ENCODE measurements at regions not wholly inside any gene's neighbourhood (a gene's known extent, or its start where the extent isn't known, plus 50 kb on each side); places are given as distances from the start of the nearest gene placed in this dataset.

DNA sequence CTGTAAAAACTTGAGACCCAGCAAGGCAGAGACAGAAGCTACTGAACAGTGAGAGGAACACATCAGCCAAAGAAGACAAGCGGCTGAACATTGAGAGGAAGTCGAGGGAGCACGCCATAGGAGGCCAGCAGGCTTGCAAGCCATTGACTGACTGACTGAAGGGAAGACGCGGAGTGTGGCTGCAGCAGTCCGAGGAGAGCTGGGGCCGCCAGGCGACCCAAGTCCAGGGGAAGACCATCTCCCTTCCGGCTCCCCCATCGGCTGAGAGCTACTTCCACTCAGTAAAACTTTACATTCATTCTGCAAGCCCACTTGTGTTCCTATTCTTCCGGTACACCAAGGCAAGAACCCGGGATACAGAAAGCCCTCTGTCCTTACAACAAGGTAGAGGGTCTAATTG is 167.3 kb upstream of the MBL2 start:
- ATAC-seq, result no peak
- 90 to 94% (median 92%) methylated on average over 12 of the region's 12 CpGs for WGBS, 4 donors
- Histone ChIP-seq H3K27ac (no peak overlapping the region), H3K27me3 (no peaks in the 10 kb centered on the region), H3K4me3 (no peak overlapping the region), H3K9me3 (peaks cover 0 to 4% (median 0%) of the 10 kb centered on the region in 12 donors), H3K36me3 (no peaks in the 10 kb centered on the region), H3K4me1 (no peaks in the 10 kb centered on the region)
- TF ChIP-seq, protein P1, sequence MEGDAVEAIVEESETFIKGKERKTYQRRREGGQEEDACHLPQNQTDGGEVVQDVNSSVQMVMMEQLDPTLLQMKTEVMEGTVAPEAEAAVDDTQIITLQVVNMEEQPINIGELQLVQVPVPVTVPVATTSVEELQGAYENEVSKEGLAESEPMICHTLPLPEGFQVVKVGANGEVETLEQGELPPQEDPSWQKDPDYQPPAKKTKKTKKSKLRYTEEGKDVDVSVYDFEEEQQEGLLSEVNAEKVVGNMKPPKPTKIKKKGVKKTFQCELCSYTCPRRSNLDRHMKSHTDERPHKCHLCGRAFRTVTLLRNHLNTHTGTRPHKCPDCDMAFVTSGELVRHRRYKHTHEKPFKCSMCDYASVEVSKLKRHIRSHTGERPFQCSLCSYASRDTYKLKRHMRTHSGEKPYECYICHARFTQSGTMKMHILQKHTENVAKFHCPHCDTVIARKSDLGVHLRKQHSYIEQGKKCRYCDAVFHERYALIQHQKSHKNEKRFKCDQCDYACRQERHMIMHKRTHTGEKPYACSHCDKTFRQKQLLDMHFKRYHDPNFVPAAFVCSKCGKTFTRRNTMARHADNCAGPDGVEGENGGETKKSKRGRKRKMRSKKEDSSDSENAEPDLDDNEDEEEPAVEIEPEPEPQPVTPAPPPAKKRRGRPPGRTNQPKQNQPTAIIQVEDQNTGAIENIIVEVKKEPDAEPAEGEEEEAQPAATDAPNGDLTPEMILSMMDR (IDR thresholded peaks at IDR 0.05), result no peak
- TF ChIP-seq POLR2A (IDR thresholded peaks at IDR 0.05), result no peak
- intact Hi-C loops (cut with DNase I), result no loop called here
- DNase-seq, result no peak

DNA sequence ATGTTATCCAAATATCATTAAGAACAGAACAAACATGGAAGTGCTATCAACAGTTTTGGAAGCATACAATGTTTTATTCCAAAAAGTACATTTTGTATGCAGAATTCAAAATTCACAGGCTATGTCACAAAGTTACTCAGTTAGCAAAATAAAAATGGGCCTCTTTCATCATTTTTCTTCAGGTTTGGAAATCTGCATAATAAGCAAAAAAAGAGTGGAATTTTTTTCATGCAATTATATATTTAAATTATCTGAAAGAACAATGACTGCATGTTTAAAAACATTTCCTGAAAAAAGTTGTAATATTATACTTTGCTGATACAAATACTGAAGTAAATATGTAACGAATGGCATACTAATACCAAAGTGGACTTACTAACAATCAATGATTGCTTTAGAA is 161.2 kb upstream of the MBL2 start:
- intact Hi-C loops (cut with DNase I), result no loop called here
- ATAC-seq, result no peak

DNA sequence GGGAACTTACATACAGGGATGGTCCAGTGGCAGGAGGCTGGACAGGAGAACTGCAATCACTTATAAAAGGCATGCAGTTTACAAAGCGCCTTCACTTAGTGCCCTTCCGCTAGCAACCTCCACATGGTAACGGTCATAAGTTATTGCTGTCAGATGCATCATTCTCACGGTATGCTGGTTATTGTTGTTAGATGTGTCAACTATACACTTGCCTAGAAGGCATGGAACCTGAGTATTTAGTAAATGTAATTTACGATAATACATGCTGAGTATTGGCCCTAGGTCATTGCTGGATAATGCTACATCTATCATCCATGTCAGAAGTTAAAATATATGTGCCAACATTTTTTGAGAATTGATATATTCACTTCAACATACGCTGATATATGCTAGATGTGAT is 155.1 kb upstream of the MBL2 start:
- ATAC-seq, result no peak

More for the DNA sequence above, 161.2 kb upstream of the MBL2 start:
- Histone ChIP-seq H3K27me3 (no peaks in the 10 kb centered on the region), H3K27ac (no peak overlapping the region), H3K9me3 (no peaks in the 10 kb centered on the region), H3K4me1 (no peaks in the 10 kb centered on the region), H3K36me3 (no peaks in the 10 kb centered on the region), H3K4me3 (no peak overlapping the region)
- WGBS, 4 donors, result 60 to 79% (median 68%) methylated on average over 1 of the region's 1 CpG
- no peak for DNase-seq
- no peak for TF ChIP-seq POLR2A (IDR thresholded peaks at IDR 0.05)
- TF ChIP-seq, protein P1 (IDR thresholded peaks at IDR 0.05), result no peak

DNA sequence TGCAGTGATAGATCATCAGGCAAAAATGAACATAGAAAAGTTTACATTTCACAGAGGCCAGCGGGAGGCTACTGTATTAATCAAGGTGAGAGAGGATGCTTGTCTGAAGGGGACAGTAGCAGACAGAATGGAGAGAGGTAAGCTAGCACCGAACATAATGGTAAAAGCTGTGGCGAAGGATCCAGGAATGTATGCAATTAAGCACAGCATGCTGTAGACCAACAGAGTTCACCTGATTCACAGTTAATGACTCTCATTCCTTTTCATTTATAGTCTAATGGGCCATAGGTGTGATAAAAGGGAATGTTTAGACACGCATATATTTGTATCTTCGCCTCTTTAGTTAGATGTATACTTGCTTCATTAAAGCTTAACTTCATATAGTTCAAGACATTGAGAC is 150.9 kb upstream of the MBL2 start:
- Histone ChIP-seq H3K9me3 (no peaks in the 10 kb centered on the region), H3K4me1 (no peaks in the 10 kb centered on the region), H3K27me3 (peaks cover 0 to 4% (median 0%) of the 10 kb centered on the region in 9 donors), H3K27ac (no peak overlapping the region), H3K4me3 (no peak overlapping the region), H3K36me3 (no peaks in the 10 kb centered on the region)
- intact Hi-C loops (cut with DNase I), result no loop called here
- no peak for TF ChIP-seq POLR2A (IDR thresholded peaks at IDR 0.05)
- TF ChIP-seq, protein P1 (IDR thresholded peaks at IDR 0.05), result no peak
- ATAC-seq, result no peak
- 54 to 75% (median 70%) methylated on average over 5 of the region's 5 CpGs for WGBS, 4 donors
- no peak for DNase-seq

More for the DNA sequence above, 155.1 kb upstream of the MBL2 start:
- Histone ChIP-seq H3K4me3 (no peak overlapping the region), H3K4me1 (no peaks in the 10 kb centered on the region), H3K27me3 (peaks cover 0 to 4% (median 0%) of the 10 kb centered on the region in 9 donors), H3K27ac (no peak overlapping the region), H3K36me3 (no peaks in the 10 kb centered on the region), H3K9me3 (no peaks in the 10 kb centered on the region)
- intact Hi-C loops (cut with DNase I), result no loop called here
- no peak for TF ChIP-seq POLR2A (IDR thresholded peaks at IDR 0.05)
- TF ChIP-seq, protein P1 (IDR thresholded peaks at IDR 0.05), result no peak
- WGBS, 4 donors, result 88 to 94% (median 93%) methylated on average over 6 of the region's 6 CpGs
- no peak for DNase-seq

Data from heart left ventricle (tissue), 16 donors.